Muscle of leg (tissue), 3 donors: ENCODE measurements at regions not wholly inside any gene's neighbourhood (a gene's known extent, or its start where the extent isn't known, plus 50 kb on each side); places are given as distances from the start of the nearest gene placed in this dataset.

Experiments
- DNase-seq: peaks from one replicate; pipeline ENCODE4 v3.0.0; 2013
- H3K27ac ChIP-seq: one replicate; pipeline ENCODE4 v1.5.1; 2013; ENCODE audit warnings: mild to moderate bottlenecking, low read length, control low read depth
- H3K27me3 ChIP-seq: one replicate; pipeline ENCODE4 v1.6.1; 2013; ENCODE audit warnings: low read length; ENCODE audit not compliant: control insufficient read depth, insufficient read depth
- H3K36me3 ChIP-seq: one replicate; pipeline ENCODE4 v1.6.1; 2013; ENCODE audit warnings: low read length; ENCODE audit not compliant: control insufficient read depth, insufficient read depth
- H3K4me1 ChIP-seq: one replicate; pipeline ENCODE4 v1.6.1; 2013; ENCODE audit warnings: low read length; ENCODE audit not compliant: control insufficient read depth, insufficient read depth
- H3K4me3 ChIP-seq: one replicate; pipeline ENCODE4 v1.5.1; 2013; ENCODE audit warnings: low read length, control low read depth
- H3K9me3 ChIP-seq: replicated peaks from 2 replicates; pipeline ENCODE4 v1.6.1; 2013; ENCODE audit warnings: low read depth, low read length; ENCODE audit not compliant: control insufficient read depth
- WGBS: methylation state at CpG from one replicate; pipeline ENCODE4 v1.1.5; 2013; ENCODE audit warnings: missing lambda C conversion rate; ENCODE audit not compliant: insufficient coverage; 5-methylcytosine and 5-hydroxymethylcytosine counted together

DNA sequence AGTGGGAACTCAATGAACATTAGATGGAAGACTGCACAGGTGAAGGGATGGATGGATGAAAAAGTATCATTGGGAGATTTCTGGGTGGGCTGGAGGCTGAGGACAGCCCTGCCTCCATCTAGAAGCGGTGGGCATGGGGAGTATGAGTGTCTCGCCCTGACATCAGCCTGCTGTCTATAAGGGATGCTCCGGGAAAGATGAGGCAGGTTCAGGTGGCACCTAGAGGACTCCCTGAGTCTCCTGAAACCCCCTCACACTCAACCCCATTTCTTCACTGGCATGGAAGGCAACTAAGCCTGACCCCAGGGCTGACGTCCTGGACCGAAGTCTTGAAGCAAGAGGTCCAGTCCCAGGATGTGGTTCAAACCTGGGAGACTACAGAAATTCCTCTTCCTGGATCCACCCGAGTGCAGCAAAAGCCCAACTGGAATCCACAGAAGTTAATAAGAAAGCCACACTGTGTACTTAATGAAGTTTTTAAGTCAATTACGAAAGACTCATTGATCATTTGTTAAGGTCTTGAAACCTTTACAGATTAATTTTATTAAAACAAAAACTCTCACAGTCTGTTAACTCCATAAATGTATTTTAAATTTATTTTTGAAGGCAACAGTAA lies 238.8 kb downstream of the EMX2 start:
- no peak for DNase-seq
- no peak overlapping the region for H3K27ac ChIP-seq
- H3K4me3 ChIP-seq = no peak overlapping the region
- WGBS = 86% methylated on average over 1 of the region's 7 CpGs
- H3K4me1 ChIP-seq = no peaks in the 10 kb centered on the region
- H3K27me3 ChIP-seq = no peaks in the 10 kb centered on the region
- no peaks in the 10 kb centered on the region for H3K9me3 ChIP-seq
- H3K36me3 ChIP-seq = no peaks in the 10 kb centered on the region

- no peaks in the 10 kb centered on the region for H3K4me1 ChIP-seq
- WGBS = 4% methylated on average over 4 of the region's 5 CpGs
- no peaks in the 10 kb centered on the region for H3K36me3 ChIP-seq
- H3K9me3 ChIP-seq = no peaks in the 10 kb centered on the region
- DNase-seq = peak; percentile 22
- H3K4me3 ChIP-seq = no peak overlapping the region
- H3K27me3 ChIP-seq = no peaks in the 10 kb centered on the region
- no peak overlapping the region for H3K27ac ChIP-seq
These were observed 239.7 kb downstream of the EMX2 start for GRCh38 chr10:117782276-117782675.

DNA sequence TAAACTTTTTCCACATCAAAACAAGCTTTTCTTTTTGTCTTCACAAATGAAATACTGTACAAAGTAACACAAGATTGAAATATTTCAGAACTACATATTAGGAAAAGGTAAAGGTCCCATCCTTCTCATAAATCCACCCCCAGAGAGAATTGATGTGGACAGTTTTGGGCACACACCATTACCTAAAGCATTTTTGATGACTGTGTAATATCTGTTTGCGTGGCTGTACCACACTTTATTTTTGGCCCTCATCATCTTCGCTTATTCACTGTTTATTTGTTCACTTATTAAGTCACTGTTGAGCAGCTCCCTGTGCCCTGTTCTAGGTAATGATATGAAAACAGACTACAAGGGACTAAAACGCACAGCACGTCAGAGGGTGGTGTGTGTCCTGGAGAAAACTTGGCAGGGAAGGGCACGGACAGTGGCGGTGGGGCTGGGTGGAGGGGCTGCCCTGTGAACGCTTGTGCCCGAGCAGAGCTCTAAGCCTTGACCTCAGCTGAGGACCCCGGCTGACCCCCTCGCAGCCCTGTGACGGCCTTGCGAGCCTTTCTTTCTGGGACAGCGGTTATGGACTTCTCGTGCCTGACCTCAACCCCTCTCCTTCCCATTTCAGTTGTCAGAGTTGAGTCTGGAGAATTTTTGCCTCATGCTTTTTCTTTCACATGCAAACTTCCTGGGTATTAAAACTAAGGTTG lies 241.3 kb downstream of the EMX2 start:
- H3K4me1 ChIP-seq = no peaks in the 10 kb centered on the region
- WGBS = 90% methylated on average over 9 of the region's 14 CpGs
- no peaks in the 10 kb centered on the region for H3K9me3 ChIP-seq
- no peak for DNase-seq
- no peaks in the 10 kb centered on the region for H3K36me3 ChIP-seq
- no peak overlapping the region for H3K4me3 ChIP-seq
- peaks cover 2% of the 10 kb centered on the region for H3K27me3 ChIP-seq
- H3K27ac ChIP-seq = no peak overlapping the region

- Histone ChIP-seq H3K27ac (no peak overlapping the region), H3K9me3 (no peaks in the 10 kb centered on the region), H3K4me1 (no peaks in the 10 kb centered on the region), H3K4me3 (no peak overlapping the region), H3K36me3 (no peaks in the 10 kb centered on the region), H3K27me3 (peaks cover 2% of the 10 kb centered on the region)
- WGBS = 100% methylated on average over 1 of the region's 3 CpGs
- DNase-seq = no peak
These were observed 242.2 kb downstream of the EMX2 start for GRCh38 chr10:117784776-117785175.

DNA sequence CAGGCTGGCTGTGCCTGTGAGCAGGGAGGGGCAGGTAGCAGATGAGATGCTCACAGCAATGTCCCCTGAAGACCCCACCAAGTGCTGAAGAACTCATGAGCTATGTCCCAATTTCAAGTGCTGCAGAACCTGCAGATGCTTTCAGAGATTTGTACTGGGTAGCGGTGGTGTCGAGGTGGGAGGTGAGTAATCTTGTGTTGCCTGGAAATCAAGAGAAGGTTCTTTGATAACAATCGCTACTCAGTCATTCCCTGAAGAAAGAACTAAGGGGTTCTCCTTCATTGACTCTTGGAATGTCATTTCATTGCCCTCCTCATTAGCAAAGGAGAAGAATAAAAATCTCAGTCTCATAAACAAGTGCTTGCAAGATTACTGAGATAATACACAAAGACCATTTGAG lies 246.4 kb downstream of the EMX2 start:
- peaks cover 2% of the 10 kb centered on the region for H3K27me3 ChIP-seq
- H3K27ac ChIP-seq = no peak overlapping the region
- DNase-seq = no peak
- WGBS = 80% methylated on average over 1 of the region's 3 CpGs
- no peaks in the 10 kb centered on the region for H3K36me3 ChIP-seq
- no peak overlapping the region for H3K4me3 ChIP-seq
- H3K9me3 ChIP-seq = no peaks in the 10 kb centered on the region
- no peaks in the 10 kb centered on the region for H3K4me1 ChIP-seq

GRCh38 chr10:117790179-117790578 lies 247.6 kb downstream of the EMX2 start:
- H3K36me3 ChIP-seq = no peaks in the 10 kb centered on the region
- no peaks in the 10 kb centered on the region for H3K4me1 ChIP-seq
- no peak overlapping the region for H3K27ac ChIP-seq
- H3K9me3 ChIP-seq = no peaks in the 10 kb centered on the region
- no peak overlapping the region for H3K4me3 ChIP-seq
- no CpG with 5 or more reads among the region's 4 CpGs for WGBS
- DNase-seq = no peak
- H3K27me3 ChIP-seq = peaks cover 2% of the 10 kb centered on the region

GRCh38 chr10:117790621-117791020 lies 248.1 kb downstream of the EMX2 start:
- no peak overlapping the region for H3K4me3 ChIP-seq
- no peaks in the 10 kb centered on the region for H3K4me1 ChIP-seq
- DNase-seq = no peak
- no peaks in the 10 kb centered on the region for H3K9me3 ChIP-seq
- H3K27me3 ChIP-seq = peaks cover 2% of the 10 kb centered on the region
- no peaks in the 10 kb centered on the region for H3K36me3 ChIP-seq
- H3K27ac ChIP-seq = no peak overlapping the region
- 56% methylated on average over 3 of the region's 7 CpGs for WGBS

- WGBS = 66% methylated on average over 2 of the region's 3 CpGs
- Histone ChIP-seq H3K27ac (no peak overlapping the region), H3K4me1 (no peaks in the 10 kb centered on the region), H3K36me3 (no peaks in the 10 kb centered on the region), H3K4me3 (no peak overlapping the region), H3K27me3 (peaks cover 2% of the 10 kb centered on the region), H3K9me3 (no peaks in the 10 kb centered on the region)
- DNase-seq = no peak
These were observed 249.7 kb downstream of the EMX2 start for GRCh38 chr10:117792214-117792613.

GRCh38 chr10:117796130-117796745 lies 250.5 kb downstream of the RAB11FIP2 start:
- H3K9me3 ChIP-seq = no peaks in the 10 kb centered on the region
- H3K4me1 ChIP-seq = no peaks in the 10 kb centered on the region
- H3K36me3 ChIP-seq = no peaks in the 10 kb centered on the region
- DNase-seq = no peak
- 74% methylated on average over 3 of the region's 11 CpGs for WGBS
- no peaks in the 10 kb centered on the region for H3K27me3 ChIP-seq
- H3K27ac ChIP-seq = no peak overlapping the region
- H3K4me3 ChIP-seq = no peak overlapping the region

GRCh38 chr10:117797296-117797695 lies 249.4 kb downstream of the RAB11FIP2 start:
- 31% methylated on average over 6 of the region's 10 CpGs for WGBS
- Histone ChIP-seq H3K36me3 (no peaks in the 10 kb centered on the region), H3K27me3 (no peaks in the 10 kb centered on the region), H3K27ac (no peak overlapping the region), H3K4me1 (no peaks in the 10 kb centered on the region), H3K9me3 (no peaks in the 10 kb centered on the region), H3K4me3 (no peak overlapping the region)
- DNase-seq = peak; percentile 49
